WERI-Rb-1 (cell line): ENCODE measurements at regions not wholly inside any gene's neighbourhood (a gene's known extent, or its start where the extent isn't known, plus 50 kb on each side); places are given as distances from the start of the nearest gene placed in this dataset.

Experiments
- DNase-seq: peaks from one replicate; pipeline ENCODE4 v3.0.0-alpha.2; 2020
- H3K27ac ChIP-seq: fragments of 250-450 bp; sonication (Bioruptor Pico); 2 replicates; pipeline ENCODE4 v1.5.1; 2020; ENCODE audit warnings: mild to moderate bottlenecking, moderate library complexity
- H3K27me3 ChIP-seq: fragments of 250-450 bp; sonication (Bioruptor Pico); 2 replicates; pipeline ENCODE4 v1.5.1; 2021; ENCODE audit warnings: mild to moderate bottlenecking, low read depth, moderate library complexity; ENCODE audit not compliant: insufficient read depth, severe bottlenecking
- H3K36me3 ChIP-seq: fragments of 250-450 bp; sonication (Bioruptor Pico); 2 replicates; pipeline ENCODE4 v1.5.1; 2020; ENCODE audit warnings: mild to moderate bottlenecking, moderate library complexity
- H3K4me3 ChIP-seq: 2 replicates; pipeline ENCODE4 v1.5.1; 2011; ENCODE audit warnings: low read depth, mild to moderate bottlenecking, control low read depth, low read length
- H3K9me3 ChIP-seq: fragments of 250-450 bp; sonication (Bioruptor Pico); 2 replicates; pipeline ENCODE4 v1.5.1; 2021; ENCODE audit warnings: mild to moderate bottlenecking, moderate library complexity; ENCODE audit not compliant: severe bottlenecking
- TF ChIP-seq, protein P1 (sequence below): IDR thresholded peaks from 2 replicates; pipeline ENCODE4 v1.5.1; 2011; ENCODE audit warnings: low read depth, mild to moderate bottlenecking, control low read depth, inconsistent platforms, low read length

- Histone ChIP-seq H3K9me3 (no peaks in the 10 kb centered on the region), H3K36me3 (no peaks in the 10 kb centered on the region), H3K27me3 (no peaks in the 10 kb centered on the region), H3K4me3 (no peak overlapping the region), H3K27ac (no peak overlapping the region)
- no peak for DNase-seq
- TF ChIP-seq, protein P1, sequence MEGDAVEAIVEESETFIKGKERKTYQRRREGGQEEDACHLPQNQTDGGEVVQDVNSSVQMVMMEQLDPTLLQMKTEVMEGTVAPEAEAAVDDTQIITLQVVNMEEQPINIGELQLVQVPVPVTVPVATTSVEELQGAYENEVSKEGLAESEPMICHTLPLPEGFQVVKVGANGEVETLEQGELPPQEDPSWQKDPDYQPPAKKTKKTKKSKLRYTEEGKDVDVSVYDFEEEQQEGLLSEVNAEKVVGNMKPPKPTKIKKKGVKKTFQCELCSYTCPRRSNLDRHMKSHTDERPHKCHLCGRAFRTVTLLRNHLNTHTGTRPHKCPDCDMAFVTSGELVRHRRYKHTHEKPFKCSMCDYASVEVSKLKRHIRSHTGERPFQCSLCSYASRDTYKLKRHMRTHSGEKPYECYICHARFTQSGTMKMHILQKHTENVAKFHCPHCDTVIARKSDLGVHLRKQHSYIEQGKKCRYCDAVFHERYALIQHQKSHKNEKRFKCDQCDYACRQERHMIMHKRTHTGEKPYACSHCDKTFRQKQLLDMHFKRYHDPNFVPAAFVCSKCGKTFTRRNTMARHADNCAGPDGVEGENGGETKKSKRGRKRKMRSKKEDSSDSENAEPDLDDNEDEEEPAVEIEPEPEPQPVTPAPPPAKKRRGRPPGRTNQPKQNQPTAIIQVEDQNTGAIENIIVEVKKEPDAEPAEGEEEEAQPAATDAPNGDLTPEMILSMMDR: no peak
Observed at GRCh38 chr11:81052344-81053158, 1611.7 kb upstream of the TENM4 start.

- no peaks in the 10 kb centered on the region for H3K36me3 ChIP-seq
- TF ChIP-seq, protein P1: no peak
- no peak overlapping the region for H3K4me3 ChIP-seq
- no peak for DNase-seq
- H3K27ac ChIP-seq: no peak overlapping the region
- H3K9me3 ChIP-seq: peaks cover 2% of the 10 kb centered on the region
- H3K27me3 ChIP-seq: no peaks in the 10 kb centered on the region
Observed at GRCh38 chr11:81039916-81040524, 1599.2 kb upstream of the TENM4 start.

DNA sequence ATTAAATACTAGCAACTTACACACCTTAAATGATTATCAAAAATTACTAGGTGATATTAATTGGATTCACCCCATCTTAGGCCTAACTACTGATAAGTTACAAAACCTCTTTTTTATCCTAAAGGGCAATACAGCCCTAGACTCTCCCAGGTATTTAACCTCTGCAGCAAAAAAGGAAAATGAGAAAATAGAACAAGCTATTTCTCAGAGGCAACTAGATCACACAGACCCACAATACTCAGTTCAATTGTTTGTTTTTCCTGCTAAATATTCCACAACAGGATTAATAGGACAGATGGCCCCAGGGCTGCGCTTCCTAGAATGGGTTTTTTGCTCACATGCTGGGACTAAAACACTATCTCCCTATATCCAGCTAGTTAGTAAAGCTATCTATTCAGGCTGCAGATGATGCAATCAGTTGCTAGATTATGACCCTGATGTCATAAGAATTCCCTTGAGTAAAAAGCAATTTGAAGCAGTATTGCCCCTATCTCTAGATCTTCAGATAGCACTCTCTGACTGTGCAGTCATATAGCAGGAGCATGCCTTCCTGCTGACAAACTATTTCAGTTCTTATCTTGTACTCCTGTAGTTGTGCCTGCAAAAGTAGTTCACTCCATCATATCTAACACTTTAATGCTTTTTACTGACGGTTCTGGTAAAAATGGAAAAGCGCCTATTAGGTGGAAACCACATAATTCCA is 1595.5 kb upstream of the TENM4 start:
- no peak overlapping the region for H3K27ac ChIP-seq

DNA sequence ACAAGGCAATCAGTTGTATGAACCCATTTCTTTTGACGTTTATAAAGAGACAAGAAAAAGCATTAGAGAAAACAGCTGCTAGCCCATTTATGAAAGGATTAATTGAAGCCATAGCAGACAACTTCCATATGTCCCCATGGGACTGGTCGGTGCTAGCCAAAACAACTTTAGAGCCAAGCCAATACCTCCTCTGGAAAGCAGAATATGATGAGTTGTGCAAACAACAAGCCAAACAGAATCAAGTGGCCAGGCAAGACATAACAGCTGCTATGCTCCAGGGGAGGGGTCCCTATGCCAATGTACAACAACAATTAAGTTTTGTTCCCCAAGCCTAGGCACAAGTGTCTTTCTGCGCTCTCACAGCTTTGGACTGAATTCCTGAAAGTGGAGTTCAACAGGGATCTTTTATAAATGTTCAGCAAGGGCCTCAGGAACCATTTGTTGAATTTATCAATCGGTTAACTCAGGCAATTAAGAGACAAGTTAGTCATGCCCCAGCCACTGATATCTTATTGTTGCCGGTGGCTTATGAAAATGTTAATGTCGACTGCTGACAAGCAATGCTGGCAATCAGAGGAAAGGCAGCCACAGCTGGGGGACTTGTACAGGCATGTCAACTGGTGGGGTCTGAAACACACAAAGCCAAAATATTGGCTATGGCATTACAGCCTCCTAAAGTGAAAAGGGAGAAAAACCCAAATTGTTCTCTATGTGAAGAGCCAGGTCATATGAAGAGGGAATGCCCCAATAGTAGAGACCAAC is 1593.1 kb upstream of the TENM4 start:
- no peak for DNase-seq
- H3K27me3 ChIP-seq: no peaks in the 10 kb centered on the region
- no peak overlapping the region for H3K27ac ChIP-seq
- no peak overlapping the region for H3K4me3 ChIP-seq
- TF ChIP-seq, protein P1: no peak
- H3K9me3 ChIP-seq: peaks cover 2% of the 10 kb centered on the region
- H3K36me3 ChIP-seq: no peaks in the 10 kb centered on the region

More for the DNA sequence above, 1595.5 kb upstream of the TENM4 start:
- no peaks in the 10 kb centered on the region for H3K27me3 ChIP-seq
- no peak for DNase-seq
- peaks cover 2% of the 10 kb centered on the region for H3K9me3 ChIP-seq
- no peak overlapping the region for H3K4me3 ChIP-seq
- TF ChIP-seq, protein P1: no peak
- no peaks in the 10 kb centered on the region for H3K36me3 ChIP-seq

DNA sequence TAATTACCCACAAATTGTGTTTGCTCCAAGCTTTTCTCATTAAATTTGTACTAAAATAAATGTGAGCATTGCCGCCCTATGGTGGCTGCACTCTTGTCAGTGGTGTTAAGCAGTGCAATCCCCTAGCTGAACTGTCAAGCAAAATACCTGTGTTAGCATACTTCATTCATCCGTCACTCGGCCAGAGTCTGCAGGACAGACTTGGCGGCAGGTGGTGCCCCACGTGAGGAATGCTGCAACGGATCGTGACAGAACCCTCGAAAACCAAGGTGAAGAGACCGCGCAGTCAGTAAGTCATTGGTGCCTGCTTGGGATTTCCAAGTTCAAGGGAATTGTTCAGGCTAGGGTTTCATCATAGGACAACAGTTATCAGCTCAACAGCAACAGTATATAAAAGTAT is 1592.1 kb upstream of the TENM4 start:
- TF ChIP-seq, protein P1: no peak
- H3K36me3 ChIP-seq: no peaks in the 10 kb centered on the region
- H3K9me3 ChIP-seq: peaks cover 2% of the 10 kb centered on the region
- no peak overlapping the region for H3K27ac ChIP-seq
- DNase-seq: no peak
- H3K27me3 ChIP-seq: no peaks in the 10 kb centered on the region
- no peak overlapping the region for H3K4me3 ChIP-seq
